ENCODE measurements at regions not wholly inside any gene's neighbourhood (a gene's known extent, or its start where the extent isn't known, plus 50 kb on each side); places are given as distances from the start of the nearest gene placed in this dataset.

DNA sequence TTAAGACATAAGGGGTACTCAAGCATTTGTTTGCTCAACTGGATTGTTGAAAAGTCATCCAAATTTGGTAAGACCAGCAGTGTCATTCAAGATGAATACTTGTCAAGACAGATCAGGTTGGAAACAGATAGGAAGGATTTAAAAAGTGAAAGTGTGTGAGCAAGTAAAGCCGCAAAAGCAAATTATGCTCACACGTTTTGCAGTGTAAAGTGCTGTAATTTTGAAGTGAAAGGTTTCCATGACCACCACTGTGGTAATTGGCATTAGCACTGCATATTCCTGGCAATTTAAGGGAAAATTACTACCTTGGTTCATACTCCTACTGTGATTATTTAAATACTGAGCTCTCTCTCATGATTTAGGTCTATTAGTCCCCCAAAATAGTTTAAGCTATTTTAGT is 704.1 kb upstream of the CCDC179 start:
- Mint-ChIP-seq H3K4me3 (no peak overlapping the region), H3K36me3 (ENCODE audit: low read depth) (no peaks in the 10 kb centered on the region)

GRCh38 chr11:23569134-23569533 is 708.9 kb upstream of the CCDC179 start:
- DNase-seq = no peak
- Mint-ChIP-seq H3K9me3 (no peaks in the 10 kb centered on the region), H3K27ac (no peak overlapping the region), H3K4me1 (peaks cover 7% of the 10 kb centered on the region), H3K4me3 (no peak overlapping the region), H3K27me3 (no peaks in the 10 kb centered on the region), H3K36me3 (ENCODE audit: low read depth) (no peaks in the 10 kb centered on the region)
- no peak for ATAC-seq

More for the DNA sequence above, 704.1 kb upstream of the CCDC179 start:
- Mint-ChIP-seq H3K9me3 (no peaks in the 10 kb centered on the region), H3K27me3 (no peaks in the 10 kb centered on the region), H3K4me1 (peaks cover 1% of the 10 kb centered on the region), H3K27ac (no peak overlapping the region)
- ATAC-seq (no peak), DNase-seq (no peak)

- no peaks in the 10 kb centered on the region for H3K27me3 Mint-ChIP-seq
- H3K4me3 Mint-ChIP-seq = no peak overlapping the region
- no peaks in the 10 kb centered on the region for H3K9me3 Mint-ChIP-seq
- no peak for DNase-seq
- H3K4me1 Mint-ChIP-seq = peaks cover 7% of the 10 kb centered on the region
- no peak for ATAC-seq
- H3K27ac Mint-ChIP-seq = no peak overlapping the region
- no peaks in the 10 kb centered on the region for H3K36me3 Mint-ChIP-seq (ENCODE audit: low read depth)
These were observed 709.3 kb upstream of the CCDC179 start for GRCh38 chr11:23569547-23569946.

DNA sequence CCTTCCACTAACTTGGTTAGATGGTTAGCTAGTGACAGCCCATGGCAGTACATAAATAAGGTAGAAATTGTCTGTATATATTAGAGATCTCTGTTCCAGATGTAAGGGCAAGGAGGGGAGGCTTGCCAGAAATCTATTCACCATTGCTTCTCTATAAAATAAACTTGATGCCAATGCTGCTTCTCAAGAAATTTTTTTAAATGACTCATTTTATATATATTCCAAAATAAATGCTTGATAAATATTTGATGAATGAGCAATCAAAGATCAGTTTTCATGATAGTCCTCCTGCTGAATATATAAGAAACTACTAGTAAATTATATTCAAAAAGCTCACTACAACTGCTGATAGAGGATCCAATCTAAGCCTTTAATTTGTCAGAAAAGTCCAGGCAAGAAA is 710.6 kb upstream of the CCDC179 start:
- ATAC-seq = no peak
- no peaks in the 10 kb centered on the region for H3K27me3 Mint-ChIP-seq

DNA sequence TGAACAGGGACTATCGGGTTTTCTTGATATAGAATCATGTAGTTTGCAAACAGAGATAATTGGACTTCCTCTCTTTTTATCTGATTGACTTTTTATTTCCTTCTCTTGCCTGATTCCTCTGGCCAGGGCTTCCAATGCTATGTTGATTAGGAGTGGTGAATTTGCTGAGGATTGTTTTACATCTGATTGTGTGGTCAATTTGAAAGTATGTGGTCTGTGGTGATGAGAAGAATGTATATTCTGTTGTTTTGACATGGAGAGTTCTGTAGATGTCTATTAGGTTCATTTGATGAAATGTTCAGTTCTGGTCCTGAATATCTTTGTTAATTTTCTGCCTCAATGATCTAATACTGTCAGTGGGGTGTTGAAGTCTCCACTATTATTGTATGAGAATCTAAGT is 713.2 kb upstream of the CCDC179 start:
- no peak overlapping the region for H3K27ac Mint-ChIP-seq
- no peaks in the 10 kb centered on the region for H3K27me3 Mint-ChIP-seq
- ATAC-seq (no peak), DNase-seq (no peak)
- H3K9me3 Mint-ChIP-seq = no peaks in the 10 kb centered on the region
- no peak overlapping the region for H3K4me3 Mint-ChIP-seq
- H3K36me3 Mint-ChIP-seq (ENCODE audit: low read depth) = no peaks in the 10 kb centered on the region
- peaks cover 7% of the 10 kb centered on the region for H3K4me1 Mint-ChIP-seq

More for the DNA sequence above, 710.6 kb upstream of the CCDC179 start:
- H3K9me3 Mint-ChIP-seq = no peaks in the 10 kb centered on the region
- H3K4me1 Mint-ChIP-seq = peaks cover 7% of the 10 kb centered on the region
- no peak for DNase-seq
- H3K27ac Mint-ChIP-seq = no peak overlapping the region
- H3K4me3 Mint-ChIP-seq = no peak overlapping the region
- no peaks in the 10 kb centered on the region for H3K36me3 Mint-ChIP-seq (ENCODE audit: low read depth)

GRCh38 chr11:23574149-23574548 is 713.9 kb upstream of the CCDC179 start:
- H3K27ac Mint-ChIP-seq = no peak overlapping the region
- DNase-seq (no peak), ATAC-seq (no peak)
- no peaks in the 10 kb centered on the region for H3K36me3 Mint-ChIP-seq (ENCODE audit: low read depth)
- peaks cover 7% of the 10 kb centered on the region for H3K4me1 Mint-ChIP-seq
- no peak overlapping the region for H3K4me3 Mint-ChIP-seq
- H3K9me3 Mint-ChIP-seq = no peaks in the 10 kb centered on the region
- no peaks in the 10 kb centered on the region for H3K27me3 Mint-ChIP-seq

DNA sequence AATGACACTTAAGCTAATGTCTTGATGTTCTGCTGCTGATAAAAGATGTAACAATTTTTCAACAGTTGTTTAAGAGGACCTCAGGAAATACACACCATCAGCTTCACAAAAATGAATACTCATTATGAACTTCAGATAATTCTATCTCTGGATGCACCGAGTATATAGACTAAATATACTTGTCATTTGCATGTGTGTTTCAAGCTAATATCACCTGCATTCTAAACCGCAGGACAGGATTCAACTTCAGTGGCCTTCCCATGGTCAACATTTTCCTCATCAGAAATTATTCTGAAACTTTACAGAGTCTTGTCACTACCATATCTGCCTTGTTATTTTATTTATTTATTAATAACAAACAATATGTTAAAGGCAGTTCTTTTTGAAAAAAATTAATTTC is 717.0 kb upstream of the CCDC179 start:
- H3K9me3 Mint-ChIP-seq = no peaks in the 10 kb centered on the region
- no peak overlapping the region for H3K27ac Mint-ChIP-seq
- no peak overlapping the region for H3K4me3 Mint-ChIP-seq
- DNase-seq (no peak), ATAC-seq (no peak)
- H3K27me3 Mint-ChIP-seq = no peaks in the 10 kb centered on the region
- no peaks in the 10 kb centered on the region for H3K36me3 Mint-ChIP-seq (ENCODE audit: low read depth)
- H3K4me1 Mint-ChIP-seq = no peaks in the 10 kb centered on the region

DNA sequence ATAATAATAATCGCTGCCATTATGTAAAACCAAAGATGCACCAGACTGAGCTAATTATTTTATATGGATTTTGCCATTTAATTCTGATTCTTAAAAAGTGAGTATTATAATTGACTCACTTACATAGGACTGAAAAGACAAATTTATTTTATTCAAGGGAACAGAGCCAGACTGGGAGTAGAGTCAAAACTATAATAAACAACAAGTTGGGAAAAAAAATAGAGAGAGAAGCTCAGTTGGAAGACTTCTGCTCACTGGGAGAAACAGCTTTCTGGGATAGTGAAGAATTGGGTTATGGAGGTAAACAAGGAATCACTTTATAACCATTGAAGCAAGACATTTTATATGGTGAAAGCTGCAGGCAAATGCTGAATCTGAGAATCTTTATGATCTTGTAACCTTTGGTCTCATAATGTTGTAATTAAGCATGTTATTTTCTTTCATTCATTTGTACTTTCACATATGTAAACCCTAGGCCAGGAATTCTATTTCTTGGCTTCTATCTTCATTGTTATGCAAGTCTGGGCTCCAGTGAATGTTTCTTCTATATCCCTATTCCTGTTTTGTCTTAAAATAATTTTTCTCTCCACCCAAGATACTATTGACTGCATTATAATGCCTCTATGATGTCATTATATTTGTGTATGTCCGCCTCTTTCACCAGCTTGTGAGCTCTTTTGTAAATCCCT is 725.3 kb upstream of the CCDC179 start:
- no peak overlapping the region for H3K27ac Mint-ChIP-seq
- no peak for DNase-seq
- no peaks in the 10 kb centered on the region for H3K9me3 Mint-ChIP-seq
- no peaks in the 10 kb centered on the region for H3K36me3 Mint-ChIP-seq (ENCODE audit: low read depth)
- no peak overlapping the region for H3K4me3 Mint-ChIP-seq
- H3K4me1 Mint-ChIP-seq = no peaks in the 10 kb centered on the region
- no peak for ATAC-seq
- no peaks in the 10 kb centered on the region for H3K27me3 Mint-ChIP-seq

GRCh38 chr11:23586173-23586572 is 725.9 kb upstream of the CCDC179 start:
- Mint-ChIP-seq H3K27ac (no peak overlapping the region), H3K9me3 (no peaks in the 10 kb centered on the region), H3K4me3 (no peak overlapping the region), H3K4me1 (no peaks in the 10 kb centered on the region), H3K36me3 (ENCODE audit: low read depth) (no peaks in the 10 kb centered on the region), H3K27me3 (no peaks in the 10 kb centered on the region)
- no peak for DNase-seq
- ATAC-seq = no peak

DNA sequence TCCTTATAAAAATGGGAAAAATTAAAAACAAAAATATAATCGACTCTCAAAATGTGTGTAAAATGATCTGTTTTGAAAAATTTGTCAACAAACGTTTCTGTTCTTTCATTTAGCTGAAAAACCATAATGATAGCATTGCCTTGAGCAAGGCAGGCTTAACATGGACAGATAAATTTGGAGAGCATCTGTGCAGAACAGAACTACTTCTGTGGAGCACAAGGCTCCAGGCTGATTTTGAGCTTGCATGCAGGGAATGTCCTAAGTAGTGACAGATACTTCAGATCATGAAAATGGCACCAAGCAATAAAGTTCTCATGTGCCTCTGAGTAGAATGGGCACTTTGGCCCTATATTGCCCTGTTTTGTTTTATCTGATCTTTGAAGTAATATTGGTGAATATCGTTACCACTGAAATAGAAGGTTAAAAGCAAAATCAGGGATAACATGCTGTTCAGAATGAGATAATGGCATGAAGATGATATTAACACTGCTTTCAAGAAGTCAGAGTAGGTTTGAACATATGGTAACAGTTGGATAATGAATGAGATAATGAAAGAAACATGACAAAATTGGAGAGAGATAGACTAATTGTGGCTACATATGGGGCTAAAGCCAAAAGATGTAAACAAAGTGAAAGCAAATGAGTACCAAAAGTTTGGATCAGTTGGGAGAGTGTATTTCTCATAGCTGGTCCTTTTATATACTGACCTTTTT is 730.5 kb upstream of the CCDC179 start:
- ATAC-seq = no peak

GRCh38 chr11:23594755-23595154 is 734.5 kb upstream of the CCDC179 start:
- Mint-ChIP-seq H3K27me3 (no peaks in the 10 kb centered on the region), H3K27ac (no peak overlapping the region), H3K4me1 (no peaks in the 10 kb centered on the region), H3K9me3 (peaks cover 4% of the 10 kb centered on the region), H3K36me3 (ENCODE audit: low read depth) (no peaks in the 10 kb centered on the region), H3K4me3 (no peak overlapping the region)
- no peak for DNase-seq
- no peak for ATAC-seq

More for the DNA sequence above, 730.5 kb upstream of the CCDC179 start:
- H3K27me3 Mint-ChIP-seq = no peaks in the 10 kb centered on the region
- H3K36me3 Mint-ChIP-seq (ENCODE audit: low read depth) = no peaks in the 10 kb centered on the region
- H3K4me3 Mint-ChIP-seq = no peak overlapping the region
- no peak overlapping the region for H3K27ac Mint-ChIP-seq
- peaks cover 4% of the 10 kb centered on the region for H3K9me3 Mint-ChIP-seq
- DNase-seq = no peak
- no peaks in the 10 kb centered on the region for H3K4me1 Mint-ChIP-seq

DNA sequence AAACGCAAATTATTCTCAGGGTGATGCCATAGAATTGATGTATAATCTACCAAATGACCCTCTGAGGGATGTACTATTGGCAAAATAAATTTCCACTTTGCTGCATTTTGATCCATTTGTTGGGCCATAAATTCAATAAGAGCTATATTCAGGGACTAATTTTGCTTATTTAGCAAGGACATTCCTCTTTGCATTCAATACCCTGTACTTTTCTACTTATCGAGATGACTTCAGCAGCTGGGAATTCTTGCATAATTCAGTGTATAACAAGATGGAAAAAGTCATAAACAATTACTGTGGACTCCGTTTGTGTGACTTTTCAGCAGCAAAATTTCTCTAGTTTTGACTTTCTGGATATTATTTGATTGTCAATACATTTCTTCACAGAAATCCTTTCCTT is 744.7 kb upstream of the CCDC179 start:
- H3K27ac Mint-ChIP-seq = no peak overlapping the region

GRCh38 chr11:23606191-23606590 is 745.9 kb upstream of the CCDC179 start:
- H3K27me3 Mint-ChIP-seq = no peaks in the 10 kb centered on the region
- H3K4me3 Mint-ChIP-seq = no peak overlapping the region
- no peaks in the 10 kb centered on the region for H3K9me3 Mint-ChIP-seq

More for the DNA sequence above, 744.7 kb upstream of the CCDC179 start:
- ATAC-seq (no peak), DNase-seq (no peak)
- no peaks in the 10 kb centered on the region for H3K36me3 Mint-ChIP-seq (ENCODE audit: low read depth)
- H3K9me3 Mint-ChIP-seq = no peaks in the 10 kb centered on the region
- no peaks in the 10 kb centered on the region for H3K27me3 Mint-ChIP-seq
- H3K4me3 Mint-ChIP-seq = no peak overlapping the region
- no peaks in the 10 kb centered on the region for H3K4me1 Mint-ChIP-seq

GRCh38 chr11:23611726-23612125 is 751.5 kb upstream of the CCDC179 start:
- H3K4me3 Mint-ChIP-seq = no peak overlapping the region

More at GRCh38 chr11:23606191-23606590, 745.9 kb upstream of the CCDC179 start:
- Mint-ChIP-seq H3K36me3 (ENCODE audit: low read depth) (no peaks in the 10 kb centered on the region), H3K4me1 (no peaks in the 10 kb centered on the region), H3K27ac (no peak overlapping the region)
- no peak for ATAC-seq
- DNase-seq = no peak

GRCh38 chr11:23620617-23621016 is 760.3 kb upstream of the CCDC179 start:
- Mint-ChIP-seq H3K4me1 (no peaks in the 10 kb centered on the region), H3K36me3 (ENCODE audit: low read depth) (no peaks in the 10 kb centered on the region), H3K27ac (no peak overlapping the region), H3K27me3 (no peaks in the 10 kb centered on the region), H3K4me3 (no peak overlapping the region), H3K9me3 (peaks cover 12% of the 10 kb centered on the region)
- ATAC-seq = no peak
- DNase-seq = no peak

More at GRCh38 chr11:23611726-23612125, 751.5 kb upstream of the CCDC179 start:
- Mint-ChIP-seq H3K36me3 (ENCODE audit: low read depth) (no peaks in the 10 kb centered on the region), H3K27me3 (no peaks in the 10 kb centered on the region), H3K9me3 (peaks cover 6% of the 10 kb centered on the region), H3K4me1 (no peaks in the 10 kb centered on the region), H3K27ac (no peak overlapping the region)
- no peak for DNase-seq
- no peak for ATAC-seq
